Endothelial cell of umbilical vein (primary cell): ENCODE measurements at regions not wholly inside any gene's neighbourhood (a gene's known extent, or its start where the extent isn't known, plus 50 kb on each side); places are given as distances from the start of the nearest gene placed in this dataset.
"Not testable (repeated sequence)": the region's sequence is repeated elsewhere in the genome, so short reads cannot be mapped to it uniquely, and the experiment has no call there.

Source experiments
- POLR2AphosphoS5 ChIP-seq: IDR thresholded peaks from 2 replicates; pipeline ENCODE4 v1.6.1; 2012; ENCODE audit warnings: low read depth, mild to moderate bottlenecking, control low read depth, low read length, moderate library complexity; ENCODE audit not compliant: insufficient read depth
- TF ChIP-seq, protein P1 (sequence below), 2 donors: IDR thresholded peaks; 1 replicate in 1 of 2; 2 replicates in 1 of 2; pipeline ENCODE4 v1.5.1; 2011; ENCODE audit warnings: low read length in 2 of 2, mild to moderate bottlenecking in 2 of 2, moderate library complexity in 2 of 2, control low read depth in 1 of 2, inconsistent platforms in 1 of 2, low read depth in 1 of 2; ENCODE audit not compliant: insufficient read depth in 1 of 2; ENCODE audit errors: extremely low read depth in 1 of 2

DNA sequence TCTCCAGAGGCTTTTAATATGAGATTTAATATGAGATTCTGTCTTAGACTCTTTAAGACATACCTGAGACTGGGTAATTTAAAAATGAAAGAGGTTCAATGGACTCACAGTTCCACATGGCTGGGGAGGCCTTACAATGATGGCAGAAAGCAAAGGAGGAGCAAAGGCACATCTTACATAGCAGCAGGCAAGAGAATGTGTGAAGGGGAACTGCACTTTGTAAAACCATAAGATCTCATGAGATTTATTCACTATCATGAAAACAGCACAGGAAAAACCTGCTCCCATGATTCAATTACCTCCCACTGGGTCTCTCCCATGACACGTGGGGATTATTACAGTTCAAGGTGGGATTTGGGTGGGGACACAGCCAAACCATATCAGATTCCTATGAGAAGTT, 79.2 kb upstream of the DTNBP1 start:
- TF ChIP-seq, protein P1, sequence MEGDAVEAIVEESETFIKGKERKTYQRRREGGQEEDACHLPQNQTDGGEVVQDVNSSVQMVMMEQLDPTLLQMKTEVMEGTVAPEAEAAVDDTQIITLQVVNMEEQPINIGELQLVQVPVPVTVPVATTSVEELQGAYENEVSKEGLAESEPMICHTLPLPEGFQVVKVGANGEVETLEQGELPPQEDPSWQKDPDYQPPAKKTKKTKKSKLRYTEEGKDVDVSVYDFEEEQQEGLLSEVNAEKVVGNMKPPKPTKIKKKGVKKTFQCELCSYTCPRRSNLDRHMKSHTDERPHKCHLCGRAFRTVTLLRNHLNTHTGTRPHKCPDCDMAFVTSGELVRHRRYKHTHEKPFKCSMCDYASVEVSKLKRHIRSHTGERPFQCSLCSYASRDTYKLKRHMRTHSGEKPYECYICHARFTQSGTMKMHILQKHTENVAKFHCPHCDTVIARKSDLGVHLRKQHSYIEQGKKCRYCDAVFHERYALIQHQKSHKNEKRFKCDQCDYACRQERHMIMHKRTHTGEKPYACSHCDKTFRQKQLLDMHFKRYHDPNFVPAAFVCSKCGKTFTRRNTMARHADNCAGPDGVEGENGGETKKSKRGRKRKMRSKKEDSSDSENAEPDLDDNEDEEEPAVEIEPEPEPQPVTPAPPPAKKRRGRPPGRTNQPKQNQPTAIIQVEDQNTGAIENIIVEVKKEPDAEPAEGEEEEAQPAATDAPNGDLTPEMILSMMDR (IDR thresholded peaks at IDR 0.05; ENCODE audit: extremely low read depth in 1 of 2, insufficient read depth in 1 of 2, low read depth in 1 of 2, low read length in 2 of 2): not testable (repeated sequence)
- TF ChIP-seq POLR2AphosphoS5: not testable (repeated sequence)
